ENCODE measurements at regions not wholly inside any gene's neighbourhood (a gene's known extent, or its start where the extent isn't known, plus 50 kb on each side); places are given as distances from the start of the nearest gene placed in this dataset.
A peak's percentile ranks its signal among the peaks of the same experiment; 100 is the strongest.

DNA sequence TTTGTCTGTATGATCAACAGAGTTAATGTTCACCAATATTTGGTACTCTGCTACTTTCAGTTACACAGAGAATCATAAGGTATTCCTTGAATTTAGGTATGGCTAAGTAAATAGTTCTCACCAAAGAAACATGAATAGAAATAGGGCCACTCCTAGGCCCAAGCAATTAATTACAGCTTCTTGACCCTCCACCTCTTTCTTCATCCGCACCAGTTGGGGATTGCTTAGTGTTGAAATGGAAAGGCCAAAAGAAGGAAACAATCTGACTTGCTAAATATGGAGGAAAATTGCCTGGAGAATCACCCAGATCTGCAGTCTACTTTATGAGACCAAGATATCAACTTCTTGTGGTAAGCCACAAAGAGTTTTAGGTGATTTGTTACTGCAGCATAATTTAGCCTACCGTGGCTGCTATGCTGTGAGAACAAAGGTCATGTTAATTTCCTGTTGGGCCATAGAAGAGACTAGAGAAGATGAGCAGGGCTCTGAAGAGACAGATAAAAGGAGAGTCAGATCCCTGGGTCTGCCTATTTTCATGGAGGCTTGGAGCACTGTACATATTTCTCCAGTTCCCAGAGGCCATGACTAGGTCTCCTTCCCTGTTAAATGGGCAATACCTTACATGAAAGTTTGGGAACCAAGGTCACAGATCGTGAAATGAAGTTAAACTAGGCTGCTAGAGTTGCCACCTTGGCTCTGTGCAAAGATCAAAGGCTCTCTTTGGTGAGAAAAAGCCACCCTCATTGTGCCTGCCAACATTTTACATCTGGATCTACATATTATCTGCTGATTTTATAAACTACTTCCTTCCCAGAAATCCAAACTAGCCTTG lies 93.3 kb upstream of the GDF10 start:
- TF ChIP-seq, protein P1, sequence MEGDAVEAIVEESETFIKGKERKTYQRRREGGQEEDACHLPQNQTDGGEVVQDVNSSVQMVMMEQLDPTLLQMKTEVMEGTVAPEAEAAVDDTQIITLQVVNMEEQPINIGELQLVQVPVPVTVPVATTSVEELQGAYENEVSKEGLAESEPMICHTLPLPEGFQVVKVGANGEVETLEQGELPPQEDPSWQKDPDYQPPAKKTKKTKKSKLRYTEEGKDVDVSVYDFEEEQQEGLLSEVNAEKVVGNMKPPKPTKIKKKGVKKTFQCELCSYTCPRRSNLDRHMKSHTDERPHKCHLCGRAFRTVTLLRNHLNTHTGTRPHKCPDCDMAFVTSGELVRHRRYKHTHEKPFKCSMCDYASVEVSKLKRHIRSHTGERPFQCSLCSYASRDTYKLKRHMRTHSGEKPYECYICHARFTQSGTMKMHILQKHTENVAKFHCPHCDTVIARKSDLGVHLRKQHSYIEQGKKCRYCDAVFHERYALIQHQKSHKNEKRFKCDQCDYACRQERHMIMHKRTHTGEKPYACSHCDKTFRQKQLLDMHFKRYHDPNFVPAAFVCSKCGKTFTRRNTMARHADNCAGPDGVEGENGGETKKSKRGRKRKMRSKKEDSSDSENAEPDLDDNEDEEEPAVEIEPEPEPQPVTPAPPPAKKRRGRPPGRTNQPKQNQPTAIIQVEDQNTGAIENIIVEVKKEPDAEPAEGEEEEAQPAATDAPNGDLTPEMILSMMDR (IDR thresholded peaks at IDR 0.05), result no peak
- Histone ChIP-seq H3K27ac (no peak overlapping the region), H3K27me3 (no peaks in the 10 kb centered on the region), H3K36me3 (no peaks in the 10 kb centered on the region), H3K9me3 (peaks cover 0 to under 1% of the 10 kb centered on the region in 2 donors), H3K4me1 (no peaks in the 10 kb centered on the region), H3K4me3 (no peak overlapping the region)
- DNase-seq (ENCODE audit: low spot score), result peak; percentile 5

- Histone ChIP-seq H3K4me1 (no peaks in the 10 kb centered on the region), H3K27ac (no peak overlapping the region), H3K27me3 (no peaks in the 10 kb centered on the region), H3K9me3 (no peaks in the 10 kb centered on the region), H3K36me3 (no peaks in the 10 kb centered on the region), H3K4me3 (no peak overlapping the region)
- DNase-seq (ENCODE audit: low spot score), result peak; percentile 57
- TF ChIP-seq, protein P1 (IDR thresholded peaks at IDR 0.05), result no peak
These were observed 92.7 kb upstream of the GDF10 start for GRCh38 chr10:47207281-47207615.

GRCh38 chr10:47207894-47208469 lies 92.0 kb upstream of the GDF10 start:
- Histone ChIP-seq H3K9me3 (no peaks in the 10 kb centered on the region), H3K27me3 (no peaks in the 10 kb centered on the region), H3K36me3 (no peaks in the 10 kb centered on the region), H3K27ac (no peak overlapping the region), H3K4me3 (no peak overlapping the region), H3K4me1 (no peaks in the 10 kb centered on the region)
- TF ChIP-seq, protein P1 (IDR thresholded peaks at IDR 0.05), result no peak
- DNase-seq (ENCODE audit: low spot score), result peak; percentile 4

DNA sequence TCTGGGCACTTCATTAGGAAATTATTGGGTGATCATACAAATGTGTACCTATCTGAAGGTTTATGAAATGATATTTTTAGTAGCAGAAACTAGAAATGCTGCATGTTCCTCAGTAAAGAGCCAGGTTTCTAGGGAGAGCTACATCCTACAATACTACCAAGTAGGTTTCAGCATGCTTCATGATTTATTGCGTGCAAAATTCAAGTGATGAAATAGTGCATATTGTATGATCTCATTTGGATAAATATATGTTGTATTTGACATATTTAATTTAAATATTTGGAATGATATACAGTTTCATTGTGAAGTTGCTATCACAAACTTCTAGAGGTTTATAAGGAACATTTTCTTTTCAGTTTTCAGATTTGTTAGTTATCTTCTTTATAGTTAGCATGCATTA lies 90.5 kb upstream of the GDF10 start:
- Histone ChIP-seq H3K9me3 (no peaks in the 10 kb centered on the region), H3K4me3 (no peak overlapping the region), H3K4me1 (peaks cover 0 to 2% of the 10 kb centered on the region in 2 donors), H3K27ac (no peak overlapping the region), H3K36me3 (no peaks in the 10 kb centered on the region), H3K27me3 (no peaks in the 10 kb centered on the region)
- DNase-seq (ENCODE audit: low spot score), result no peak
- TF ChIP-seq, protein P1 (IDR thresholded peaks at IDR 0.05), result no peak

GRCh38 chr10:47214520-47214919 lies 85.5 kb upstream of the GDF10 start:
- TF ChIP-seq, protein P1 (IDR thresholded peaks at IDR 0.05), result no peak
- H3K27ac ChIP-seq, result no peak overlapping the region
- peak; percentile 42 for DNase-seq (ENCODE audit: low spot score)

More at GRCh38 chr10:47214520-47214919, 85.5 kb upstream of the GDF10 start:
- Histone ChIP-seq H3K4me1 (peaks cover 0 to 7% of the 10 kb centered on the region in 2 donors), H3K4me3 (no peak overlapping the region), H3K9me3 (no peaks in the 10 kb centered on the region), H3K27me3 (no peaks in the 10 kb centered on the region), H3K36me3 (no peaks in the 10 kb centered on the region)

Data from right atrium auricular region (tissue), 2 donors.